HG03342 (cell line): ENCODE measurements at regions not wholly inside any gene's neighbourhood (a gene's known extent, or its start where the extent isn't known, plus 50 kb on each side); places are given as distances from the start of the nearest gene placed in this dataset.

ENCODE experiments used
- ATAC-seq: cut with Tn5 transposase; IDR thresholded peaks from one replicate; pipeline ENCODE4 v1.9.1; 2021; ENCODE audit warnings: mild to moderate bottlenecking, moderate library complexity; ENCODE audit not compliant: unreplicated experiment

DNA sequence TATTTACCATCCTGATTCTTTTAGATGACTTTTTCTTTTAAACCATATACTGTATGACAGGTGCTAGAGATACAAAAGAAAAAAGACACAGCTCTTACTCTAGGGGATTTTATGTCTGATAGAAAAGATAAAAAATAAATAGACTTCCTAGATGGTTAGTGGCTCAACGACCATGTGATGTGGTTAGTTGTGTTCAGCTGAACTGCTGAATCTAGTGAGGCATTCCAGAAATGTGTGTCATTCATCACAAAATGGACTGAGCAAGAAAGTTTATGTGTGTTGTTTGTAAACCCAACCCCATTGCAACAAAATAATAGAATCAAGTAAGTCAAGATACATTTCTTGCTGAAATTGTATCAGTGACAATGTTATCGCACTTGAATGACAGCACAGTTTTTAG, 205.8 kb upstream of the LYPLAL1 start:
- no peak for ATAC-seq

- no peak for ATAC-seq
Observed at GRCh38 chr1:218969006-218969405, 204.7 kb upstream of the LYPLAL1 start.

DNA sequence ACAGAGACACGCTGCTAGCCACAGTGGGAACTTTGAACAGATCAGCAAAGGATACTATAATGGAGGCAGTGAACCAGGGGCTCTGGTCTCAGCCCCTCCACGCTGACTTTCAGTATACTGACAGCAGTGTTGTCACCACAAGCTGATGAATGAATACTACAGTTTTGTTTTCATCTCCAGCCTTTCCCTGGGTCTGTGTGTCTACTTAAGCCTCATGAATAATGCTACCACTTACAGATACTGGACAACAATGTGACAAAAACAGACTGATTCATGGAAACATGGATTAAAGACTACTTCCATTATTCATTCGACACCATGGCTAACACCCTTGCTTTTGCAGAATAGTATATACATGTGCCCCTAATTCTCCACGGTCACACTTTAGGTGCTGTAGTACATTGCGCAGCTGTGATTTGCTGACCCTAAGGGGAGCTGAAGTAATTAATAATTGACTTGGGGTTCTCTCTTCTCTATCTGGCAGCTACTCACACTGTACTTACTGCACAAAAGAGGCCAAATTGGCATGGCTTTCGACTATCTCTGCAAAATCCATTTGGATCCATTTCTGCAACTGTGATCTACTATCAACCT, 203.2 kb upstream of the LYPLAL1 start:
- ATAC-seq: no peak

DNA sequence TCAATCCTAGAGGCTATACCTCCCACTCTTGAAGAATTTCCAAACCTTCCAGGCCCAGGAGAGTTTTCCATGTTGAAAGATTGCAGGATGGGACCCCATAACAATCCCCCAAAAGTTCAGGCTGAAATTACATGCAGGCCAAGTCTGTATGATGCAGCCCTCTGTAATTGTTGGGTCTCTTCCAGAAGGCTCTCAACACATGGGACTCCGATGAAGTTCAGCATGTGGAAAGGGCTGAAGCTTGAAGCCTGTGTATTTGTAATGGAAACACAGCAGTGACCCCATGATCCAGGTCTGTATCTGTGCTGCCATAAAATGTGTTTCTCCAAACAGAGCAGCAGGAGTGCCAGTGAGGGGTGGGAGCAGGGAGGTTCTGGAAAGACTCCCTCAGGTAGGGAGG, 202.5 kb upstream of the LYPLAL1 start:
- no peak for ATAC-seq

GRCh38 chr1:218980881-218981280, 192.8 kb upstream of the LYPLAL1 start:
- ATAC-seq: no peak

GRCh38 chr1:218982482-218982881, 191.2 kb upstream of the LYPLAL1 start:
- no peak for ATAC-seq

DNA sequence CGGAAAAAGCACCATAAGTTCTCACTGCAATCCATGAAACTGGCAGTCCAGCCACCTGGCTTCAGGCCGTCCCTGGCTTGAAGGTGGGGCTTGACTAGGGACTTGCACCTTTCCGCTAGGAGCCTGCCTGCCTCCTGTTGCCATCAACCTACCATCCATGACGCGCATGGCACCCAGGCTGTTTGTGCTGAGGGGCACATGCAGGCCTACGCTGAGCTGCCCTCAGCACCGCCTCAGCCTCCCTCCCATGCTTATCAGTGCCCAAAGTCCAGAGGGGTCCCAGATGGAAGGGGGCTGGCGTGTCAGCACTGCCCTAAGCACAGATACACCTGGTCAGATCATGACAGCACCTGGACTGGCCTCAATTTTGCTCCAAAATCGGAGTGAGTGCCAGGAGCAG, 190.2 kb upstream of the LYPLAL1 start:
- ATAC-seq: peak; percentile 9

GRCh38 chr1:218983848-218984247, 189.8 kb upstream of the LYPLAL1 start:
- peak; percentile 44 for ATAC-seq

- no peak for ATAC-seq
Observed at GRCh38 chr1:218985424-218985984, 188.2 kb upstream of the LYPLAL1 start.

DNA sequence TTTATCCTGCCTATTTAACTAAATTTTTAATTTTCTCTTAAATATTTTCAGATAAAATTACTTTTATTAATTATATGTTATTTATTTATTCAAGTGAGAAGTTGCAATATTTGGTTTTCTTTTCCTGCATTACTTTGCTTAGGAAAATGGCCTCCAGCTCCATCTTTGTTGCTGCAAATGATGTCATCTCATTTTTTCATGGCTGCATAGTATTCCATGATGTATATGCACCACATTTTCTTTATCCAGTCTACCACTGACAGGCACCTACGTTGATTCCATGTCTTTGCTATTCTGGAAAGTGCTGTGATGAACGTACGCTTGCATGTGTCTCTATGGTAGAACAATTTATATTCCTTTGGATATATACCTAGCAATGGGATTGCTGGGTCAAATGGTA, 186.9 kb upstream of the LYPLAL1 start:
- no peak for ATAC-seq

GRCh38 chr1:218990019-218990418, 183.7 kb upstream of the LYPLAL1 start:
- ATAC-seq: no peak

- no peak for ATAC-seq
Observed at GRCh38 chr1:218991089-218991488, 182.6 kb upstream of the LYPLAL1 start.

GRCh38 chr1:218994615-218995014, 179.1 kb upstream of the LYPLAL1 start:
- ATAC-seq: no peak

DNA sequence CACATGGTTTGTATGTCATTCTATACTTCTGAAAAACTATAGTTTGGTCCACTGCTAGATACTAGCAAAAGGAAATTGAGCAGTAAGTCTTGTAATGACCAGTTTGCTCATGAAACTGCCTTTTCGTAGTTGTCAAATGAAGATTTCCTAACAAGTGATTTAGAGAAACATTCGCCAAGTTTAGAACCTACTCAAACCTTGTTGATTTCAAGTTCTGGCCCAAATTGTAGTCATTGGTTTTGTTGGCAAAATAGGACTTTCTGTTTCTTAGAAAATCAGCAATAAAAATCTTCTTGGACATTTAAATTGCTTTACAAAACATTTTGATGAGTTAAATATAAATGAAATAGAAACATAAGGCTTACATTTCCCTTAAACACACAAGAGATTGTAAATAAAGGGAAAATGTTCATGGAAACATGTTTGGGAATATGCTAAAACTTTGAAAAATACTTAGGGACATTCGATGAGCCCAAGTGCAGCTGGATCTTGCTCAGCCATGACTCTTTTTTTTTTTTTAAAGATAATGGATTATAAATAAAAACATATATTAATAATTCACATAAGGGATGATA, 178.5 kb upstream of the LYPLAL1 start:
- no peak for ATAC-seq

DNA sequence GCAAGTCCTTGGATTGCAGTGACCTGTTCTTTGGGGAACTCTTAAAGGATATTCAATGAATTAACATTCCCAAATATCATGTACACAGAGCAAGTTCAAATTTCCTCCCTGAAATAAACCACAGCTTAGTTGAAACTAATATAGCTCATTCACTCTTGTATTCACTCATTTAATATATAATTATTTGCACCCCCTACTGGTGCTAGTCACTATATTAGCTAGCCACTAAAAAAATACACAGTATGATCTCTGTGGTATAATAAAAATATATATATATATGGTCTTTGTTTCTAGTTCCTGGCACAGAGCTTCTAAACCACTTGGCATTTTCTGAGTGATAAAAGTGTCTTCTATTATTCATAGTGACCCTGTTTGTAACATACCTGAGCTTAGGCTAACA, 177.3 kb upstream of the LYPLAL1 start:
- ATAC-seq: no peak

DNA sequence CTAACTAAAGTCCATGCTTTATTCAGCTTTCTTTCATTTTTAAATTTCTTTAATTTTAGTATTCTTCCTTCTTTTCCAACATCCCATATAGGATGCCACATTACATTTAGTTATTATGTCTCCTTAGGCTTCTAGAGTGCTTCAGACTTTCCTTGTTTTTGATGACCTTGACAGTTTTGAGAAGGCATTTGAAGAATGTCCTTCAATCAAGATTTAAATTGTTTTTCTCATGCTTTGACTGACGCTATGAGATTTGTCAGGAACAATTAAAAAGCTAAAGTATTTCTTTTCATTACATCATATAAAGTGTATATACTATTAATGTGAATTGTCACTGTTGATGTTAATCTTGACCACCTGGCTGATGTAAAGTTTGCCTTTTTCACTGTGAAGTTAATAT, 173.7 kb upstream of the LYPLAL1 start:
- no peak for ATAC-seq

GRCh38 chr1:219000631-219001030, 173.0 kb upstream of the LYPLAL1 start:
- no peak for ATAC-seq

DNA sequence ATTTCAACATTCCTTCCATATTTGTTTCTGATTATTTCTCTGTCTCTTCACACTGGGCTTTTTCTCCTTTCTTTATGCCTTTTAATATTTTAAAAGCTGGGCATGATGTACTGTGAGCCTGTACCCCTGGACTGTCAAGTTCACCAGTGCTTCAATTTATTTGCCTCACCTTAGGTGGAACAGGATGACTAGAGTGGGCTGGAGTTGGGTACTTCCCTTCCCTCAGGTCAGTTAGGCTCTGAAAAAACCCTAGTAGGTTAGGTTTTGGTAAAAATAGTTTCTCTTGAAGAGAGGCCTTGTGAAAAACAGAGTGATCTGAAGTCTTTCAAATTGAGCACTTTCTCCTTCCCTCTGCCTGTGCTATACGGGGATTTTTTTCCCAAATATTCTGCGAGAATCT, 163.0 kb upstream of the LYPLAL1 start:
- no peak for ATAC-seq

DNA sequence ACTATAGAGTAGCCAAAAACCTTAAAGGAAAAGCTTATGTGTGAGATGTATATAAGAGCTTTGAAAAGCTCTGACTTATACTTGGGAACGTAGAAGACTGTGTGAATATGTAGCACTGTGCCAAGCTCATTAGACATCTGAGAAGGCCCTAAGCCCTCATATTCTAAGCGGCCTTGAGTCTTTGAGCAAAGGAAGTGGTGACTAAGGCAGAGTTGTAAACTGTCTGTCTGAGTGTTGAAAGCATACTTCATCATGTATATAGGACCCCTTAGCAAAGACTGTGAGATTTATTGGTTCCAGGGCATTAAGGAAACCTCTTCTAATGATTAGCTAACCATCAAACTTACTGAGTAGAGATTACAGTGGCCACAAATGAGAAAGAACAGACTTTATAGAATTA, 153.3 kb upstream of the LYPLAL1 start:
- no peak for ATAC-seq

DNA sequence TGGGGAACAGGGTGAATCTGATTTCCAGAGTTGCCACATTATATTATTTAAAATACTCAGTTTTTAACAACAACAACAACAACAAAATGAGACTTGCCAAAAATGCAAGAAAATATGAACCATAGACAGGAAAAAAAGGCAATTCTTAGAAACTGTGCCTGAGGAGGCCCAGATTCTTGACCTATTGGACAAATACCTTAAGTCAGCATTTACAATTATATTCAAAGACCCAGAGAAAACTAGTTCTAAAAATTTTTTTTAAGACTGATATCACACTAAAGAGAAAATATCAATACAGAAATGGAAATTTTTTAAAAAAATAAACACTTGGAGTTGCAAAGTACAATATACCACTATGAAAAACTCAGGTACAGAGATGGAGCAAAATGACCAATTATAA, 152.8 kb upstream of the LYPLAL1 start:
- ATAC-seq: no peak

DNA sequence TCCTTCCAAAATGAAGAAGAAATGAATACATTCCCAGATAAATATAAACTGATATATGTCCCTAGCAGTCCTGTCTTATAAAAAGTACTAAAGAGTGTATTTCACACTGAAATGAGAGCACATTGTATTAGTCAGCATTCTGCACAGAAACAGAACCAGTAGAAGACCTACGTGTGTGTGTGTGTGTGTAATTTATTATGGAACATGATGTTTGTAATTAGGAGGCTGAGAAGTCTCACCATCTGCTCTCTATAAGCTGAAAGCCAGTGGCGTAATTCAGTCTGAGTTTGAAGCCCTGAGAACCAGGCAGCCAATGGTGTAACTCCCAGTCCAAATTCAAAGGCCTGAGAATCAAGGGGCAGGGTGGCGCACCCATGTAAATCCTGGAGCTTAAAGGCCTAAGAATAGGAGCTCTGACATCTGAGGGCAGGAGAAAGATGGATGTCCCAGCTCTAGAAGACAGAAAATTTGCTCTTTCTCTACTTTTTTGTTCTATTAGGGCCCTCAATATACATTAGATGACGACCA, 146.5 kb upstream of the LYPLAL1 start:
- no peak for ATAC-seq

DNA sequence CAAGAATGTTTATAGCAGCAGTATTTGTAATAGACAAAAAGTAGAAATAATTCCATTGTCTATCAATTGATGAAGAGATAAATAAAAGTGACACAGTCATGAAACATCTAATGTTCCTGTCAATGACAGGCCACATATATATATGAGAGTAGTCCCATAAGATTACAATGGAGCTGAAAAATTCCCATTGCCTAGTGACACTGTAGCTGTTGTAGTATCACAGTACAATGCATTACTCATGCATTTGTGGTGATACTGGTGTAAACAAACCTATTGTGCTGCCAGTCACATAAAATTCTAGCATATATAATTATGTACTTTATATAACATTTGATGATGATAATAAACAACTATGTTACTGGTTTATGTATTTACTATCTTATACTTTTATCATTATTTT, 141.9 kb upstream of the LYPLAL1 start:
- ATAC-seq: no peak

DNA sequence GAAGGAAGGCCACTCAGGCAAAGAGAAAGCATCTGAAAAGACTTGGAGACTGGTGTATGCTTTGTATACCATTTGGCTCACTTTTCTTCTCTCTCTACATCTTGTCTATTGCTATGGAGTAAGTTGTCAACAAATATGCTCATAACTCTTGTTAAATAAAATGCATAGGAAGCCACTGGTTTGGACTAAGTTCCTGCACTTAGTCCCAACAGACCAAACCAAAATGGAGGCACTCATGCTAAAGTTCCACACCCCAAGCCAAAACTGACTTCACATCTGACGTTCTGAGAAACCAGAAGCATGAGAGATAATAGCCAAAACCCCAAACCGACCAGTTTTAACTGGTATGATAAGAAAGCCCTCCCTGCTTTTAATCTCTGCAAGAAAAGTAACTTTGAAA, 135.3 kb upstream of the LYPLAL1 start:
- no peak for ATAC-seq
